ENCODE measurements at regions not wholly inside any gene's neighbourhood (a gene's known extent, or its start where the extent isn't known, plus 50 kb on each side); places are given as distances from the start of the nearest gene placed in this dataset.

- in situ Hi-C loops (cut with HindIII; ENCODE audit: low pct_unique_long_range_greater_than_20kb, low sequenced_read_pairs) = no loop called here
- BruUV-seq (replicated peaks) = no TSS peak
- Histone ChIP-seq H3K4me1 (ENCODE audit: control insufficient read depth, insufficient read depth, low read length) (no peaks in the 10 kb centered on the region), H3K9me3 (ENCODE audit: control insufficient read depth, insufficient read depth, low read depth, low read length) (no peaks in the 10 kb centered on the region), H3K36me3 (ENCODE audit: control insufficient read depth, insufficient read depth, low read length) (no peaks in the 10 kb centered on the region), H3K27ac (ENCODE audit: low read length) (no peak overlapping the region), H3K27me3 (ENCODE audit: control insufficient read depth, insufficient read depth, low read length) (no peaks in the 10 kb centered on the region), H3K4me3 (ENCODE audit: low read depth in 2 of 2, low read length in 2 of 2) (no peak overlapping the region)
- DNase-seq (ENCODE audit: low read depth, low spot score) = no peak
- TF ChIP-seq, protein P1, sequence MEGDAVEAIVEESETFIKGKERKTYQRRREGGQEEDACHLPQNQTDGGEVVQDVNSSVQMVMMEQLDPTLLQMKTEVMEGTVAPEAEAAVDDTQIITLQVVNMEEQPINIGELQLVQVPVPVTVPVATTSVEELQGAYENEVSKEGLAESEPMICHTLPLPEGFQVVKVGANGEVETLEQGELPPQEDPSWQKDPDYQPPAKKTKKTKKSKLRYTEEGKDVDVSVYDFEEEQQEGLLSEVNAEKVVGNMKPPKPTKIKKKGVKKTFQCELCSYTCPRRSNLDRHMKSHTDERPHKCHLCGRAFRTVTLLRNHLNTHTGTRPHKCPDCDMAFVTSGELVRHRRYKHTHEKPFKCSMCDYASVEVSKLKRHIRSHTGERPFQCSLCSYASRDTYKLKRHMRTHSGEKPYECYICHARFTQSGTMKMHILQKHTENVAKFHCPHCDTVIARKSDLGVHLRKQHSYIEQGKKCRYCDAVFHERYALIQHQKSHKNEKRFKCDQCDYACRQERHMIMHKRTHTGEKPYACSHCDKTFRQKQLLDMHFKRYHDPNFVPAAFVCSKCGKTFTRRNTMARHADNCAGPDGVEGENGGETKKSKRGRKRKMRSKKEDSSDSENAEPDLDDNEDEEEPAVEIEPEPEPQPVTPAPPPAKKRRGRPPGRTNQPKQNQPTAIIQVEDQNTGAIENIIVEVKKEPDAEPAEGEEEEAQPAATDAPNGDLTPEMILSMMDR (IDR thresholded peaks at IDR 0.05) = no peak
- TF ChIP-seq SIN3A (IDR thresholded peaks at IDR 0.05; ENCODE audit: borderline replicate concordance, insufficient read depth, low read depth, low read length) (no peak), POLR2AphosphoS5 (IDR thresholded peaks at IDR 0.05; ENCODE audit: low read depth, low read length) (no peak), TCF7L2 (IDR thresholded peaks at IDR 0.05; ENCODE audit: low read depth, low read length) (no peak), REST (IDR thresholded peaks at IDR 0.05; ENCODE audit: insufficient read depth in 1 of 2, low read depth in 2 of 2, low read length in 1 of 2) (no peak)
- ATAC-seq = no peak
- POLR2A ChIA-PET = no interaction called here
- intact Hi-C loops (cut with micrococcal nuclease; ENCODE audit: unreplicated experiment) = no loop called here
- CTCF ChIA-PET = no interaction called here
These were observed 310.2 kb upstream of the LMCD1 start for GRCh38 chr3:8191406-8191805.

DNA sequence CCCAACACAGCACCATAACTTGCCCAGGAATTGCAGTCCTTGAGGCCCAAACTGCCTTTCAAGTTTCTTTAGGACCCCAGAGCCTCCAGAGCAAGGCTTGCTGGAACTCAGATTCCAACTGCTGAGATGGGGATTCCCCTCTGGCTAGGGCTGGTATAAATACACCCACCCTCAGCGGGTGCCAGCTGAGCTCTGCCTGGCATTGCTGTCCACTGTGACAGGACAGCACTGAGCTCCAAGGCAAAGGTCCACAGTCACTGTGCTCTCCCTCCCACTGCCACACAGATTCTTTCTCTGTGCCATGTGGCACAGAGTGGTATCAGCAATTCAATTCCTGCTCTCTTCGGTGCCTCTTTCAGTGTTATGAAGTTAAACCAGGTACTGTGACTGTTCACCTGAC, 304.2 kb upstream of the LMCD1 start:
- BruUV-seq (replicated peaks) = no TSS peak
- Histone ChIP-seq H3K4me3 (ENCODE audit: low read depth in 2 of 2, low read length in 2 of 2) (no peak overlapping the region), H3K27me3 (ENCODE audit: control insufficient read depth, insufficient read depth, low read length) (no peaks in the 10 kb centered on the region), H3K4me1 (ENCODE audit: control insufficient read depth, insufficient read depth, low read length) (no peaks in the 10 kb centered on the region), H3K36me3 (ENCODE audit: control insufficient read depth, insufficient read depth, low read length) (no peaks in the 10 kb centered on the region), H3K9me3 (ENCODE audit: control insufficient read depth, insufficient read depth, low read depth, low read length) (no peaks in the 10 kb centered on the region), H3K27ac (ENCODE audit: low read length) (no peak overlapping the region)
- POLR2A ChIA-PET = no interaction called here
- ATAC-seq (no peak), DNase-seq (ENCODE audit: low read depth, low spot score) (no peak)
- in situ Hi-C loops (cut with HindIII; ENCODE audit: low pct_unique_long_range_greater_than_20kb, low sequenced_read_pairs) (no loop called here), intact Hi-C loops (cut with micrococcal nuclease; ENCODE audit: unreplicated experiment) (no loop called here)
- CTCF ChIA-PET = no interaction called here
- TF ChIP-seq, protein P1 (IDR thresholded peaks at IDR 0.05) = no peak
- no peak for TF ChIP-seq REST (IDR thresholded peaks at IDR 0.05; ENCODE audit: insufficient read depth in 1 of 2, low read depth in 2 of 2, low read length in 1 of 2)
- no peak for TF ChIP-seq TCF7L2 (IDR thresholded peaks at IDR 0.05; ENCODE audit: low read depth, low read length)
- no peak for TF ChIP-seq SIN3A (IDR thresholded peaks at IDR 0.05; ENCODE audit: borderline replicate concordance, insufficient read depth, low read depth, low read length)
- TF ChIP-seq POLR2AphosphoS5 (IDR thresholded peaks at IDR 0.05; ENCODE audit: low read depth, low read length) = no peak
